HG02763 (cell line): ENCODE measurements at regions not wholly inside any gene's neighbourhood (a gene's known extent, or its start where the extent isn't known, plus 50 kb on each side); places are given as distances from the start of the nearest gene placed in this dataset.
"Not testable (repeated sequence)": the region's sequence is repeated elsewhere in the genome, so short reads cannot be mapped to it uniquely, and the experiment has no call there.

Experiments used
- ATAC-seq: cut with Tn5 transposase; IDR thresholded peaks from one replicate; pipeline ENCODE4 v1.9.1; 2021; ENCODE audit warnings: mild to moderate bottlenecking, moderate library complexity; ENCODE audit not compliant: unreplicated experiment

DNA sequence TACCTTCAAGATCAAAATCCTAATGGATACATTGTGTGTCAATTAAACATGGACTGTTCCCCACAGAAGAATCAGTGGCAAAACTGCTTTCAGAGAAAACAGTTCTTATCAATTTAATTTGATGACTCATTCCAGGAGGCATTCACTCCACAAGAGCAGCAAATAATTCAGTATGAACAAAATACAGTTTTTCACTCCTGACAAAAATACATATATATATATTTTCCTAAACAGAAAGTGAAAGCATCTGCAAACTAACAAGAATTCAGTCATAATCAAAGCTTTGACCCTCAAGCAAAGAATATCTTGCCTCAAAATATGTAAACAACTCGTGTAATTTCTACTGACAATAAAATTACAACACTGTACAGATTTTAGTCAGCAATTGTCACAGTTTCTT, 685.1 kb upstream of the SLC8A1 start:
- ATAC-seq: no peak

DNA sequence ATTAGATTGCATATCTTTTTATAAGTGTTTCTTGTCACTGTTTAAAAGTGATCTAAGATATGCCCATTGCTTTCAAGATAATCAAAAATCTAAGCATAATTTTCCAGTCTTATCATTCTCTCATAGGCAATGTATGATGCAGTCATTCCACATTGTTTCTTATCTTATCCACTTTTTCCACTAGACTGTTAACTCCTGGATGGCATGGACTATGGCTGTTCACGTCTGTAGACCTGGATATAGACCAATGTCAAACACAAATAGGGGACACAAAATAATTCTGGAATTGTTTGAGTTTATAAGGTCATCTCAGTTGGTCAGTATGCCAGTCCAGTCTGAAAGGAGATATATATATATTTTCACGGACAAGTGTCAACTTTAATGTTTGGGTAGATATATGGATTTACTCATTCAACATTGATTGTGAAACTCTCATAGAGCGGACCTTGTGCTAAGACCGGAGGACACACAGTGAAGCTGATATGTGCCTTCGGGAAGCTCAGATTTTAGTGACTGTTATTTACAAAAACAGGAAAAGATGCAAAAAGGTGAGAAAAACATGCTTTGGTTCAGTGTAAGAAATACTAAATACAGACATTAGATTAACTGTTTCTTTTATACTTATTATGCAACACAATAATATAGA, 689.4 kb upstream of the SLC8A1 start:
- ATAC-seq: no peak

DNA sequence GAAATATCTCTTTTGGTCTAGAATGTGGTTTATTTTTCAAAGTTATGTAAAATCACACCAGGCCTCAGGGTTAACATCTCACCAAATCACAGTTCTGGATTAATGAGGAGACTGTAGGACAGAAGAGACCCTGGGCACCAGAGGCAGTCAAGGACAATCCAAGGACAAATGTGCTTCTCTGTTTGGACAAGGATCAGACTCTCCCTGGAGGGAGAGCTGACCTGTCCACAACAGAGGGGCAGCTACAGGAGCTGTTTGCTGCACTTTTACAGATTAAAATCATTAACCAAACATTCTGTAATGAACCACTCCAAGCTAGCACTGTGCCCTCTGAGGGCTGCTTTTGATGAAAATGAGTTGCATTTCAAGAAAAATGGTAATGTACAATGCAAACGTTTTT, 690.6 kb upstream of the SLC8A1 start:
- no peak for ATAC-seq

DNA sequence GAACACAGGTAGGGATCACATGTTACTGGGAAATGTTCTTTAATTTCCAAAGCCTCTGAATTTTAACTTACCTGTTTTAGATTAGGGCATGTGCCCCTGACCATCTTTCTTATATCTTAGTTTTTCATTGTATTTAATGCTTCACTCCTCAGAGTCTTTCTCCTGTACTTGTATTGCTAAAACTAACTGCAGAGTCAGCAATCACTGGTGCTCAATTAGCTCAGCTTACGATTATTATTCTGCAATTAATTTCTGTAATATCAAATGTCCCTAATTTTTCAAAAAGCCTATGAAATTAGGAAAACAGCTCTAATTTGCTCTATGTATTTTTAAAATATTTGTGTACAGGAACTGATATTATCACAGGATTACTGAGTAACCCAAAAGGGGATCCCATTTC, 693.2 kb upstream of the SLC8A1 start:
- ATAC-seq: no peak

DNA sequence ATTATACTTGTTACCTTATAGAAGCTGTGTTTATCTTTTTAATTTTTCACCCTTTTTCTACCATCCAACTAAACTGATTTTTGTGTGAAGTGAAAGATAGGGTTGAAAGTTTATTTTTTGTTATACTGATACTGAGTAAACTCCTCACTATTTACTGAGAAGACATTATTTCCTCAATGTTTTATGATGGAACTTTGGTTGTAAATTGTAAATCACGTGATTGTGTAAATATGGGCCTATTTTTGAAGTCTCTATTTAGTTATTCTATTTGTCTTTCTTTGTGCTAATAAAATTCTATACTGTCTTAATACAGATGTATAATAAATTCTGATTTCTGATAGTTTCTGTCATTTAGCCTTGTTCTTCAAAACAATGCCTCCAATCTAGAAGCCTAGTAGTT, 697.2 kb upstream of the SLC8A1 start:
- no peak for ATAC-seq

DNA sequence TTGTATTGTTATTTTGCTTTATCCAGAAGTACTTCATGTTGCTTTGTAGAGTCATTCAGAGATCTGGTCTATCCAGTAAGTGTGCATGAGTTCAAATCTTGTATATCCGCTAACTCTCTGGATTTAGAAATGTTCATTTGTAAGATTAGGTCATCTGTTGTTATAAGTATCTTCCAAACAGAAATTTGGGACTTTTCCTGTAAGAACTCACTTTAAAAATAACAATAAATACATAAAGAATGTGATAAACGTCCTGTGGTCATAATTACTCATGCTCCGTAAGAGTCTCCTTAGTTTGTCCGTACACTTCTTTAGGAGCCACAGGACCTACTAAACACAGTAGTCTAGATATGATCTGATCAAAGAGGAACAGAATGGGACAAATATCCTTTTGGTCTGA, 699.9 kb upstream of the SLC8A1 start:
- ATAC-seq: no peak

DNA sequence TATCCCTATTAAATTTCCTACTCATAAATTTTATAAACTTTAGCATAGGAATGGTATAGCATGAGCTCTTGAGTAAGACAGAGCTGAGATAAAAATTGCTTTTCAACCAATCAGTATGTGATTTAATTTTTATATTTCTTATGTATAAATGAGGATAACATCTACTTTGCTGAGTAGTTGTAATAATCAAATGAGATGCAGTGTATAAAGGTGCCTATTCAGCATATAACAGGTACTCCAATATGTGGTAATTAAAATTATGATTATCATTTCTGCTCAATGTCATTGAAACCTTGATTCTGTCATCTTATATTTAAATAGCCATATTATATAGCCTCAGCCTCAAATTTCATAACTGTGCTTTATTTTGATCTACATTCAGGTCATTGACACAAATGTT, 700.4 kb upstream of the SLC8A1 start:
- no peak for ATAC-seq

DNA sequence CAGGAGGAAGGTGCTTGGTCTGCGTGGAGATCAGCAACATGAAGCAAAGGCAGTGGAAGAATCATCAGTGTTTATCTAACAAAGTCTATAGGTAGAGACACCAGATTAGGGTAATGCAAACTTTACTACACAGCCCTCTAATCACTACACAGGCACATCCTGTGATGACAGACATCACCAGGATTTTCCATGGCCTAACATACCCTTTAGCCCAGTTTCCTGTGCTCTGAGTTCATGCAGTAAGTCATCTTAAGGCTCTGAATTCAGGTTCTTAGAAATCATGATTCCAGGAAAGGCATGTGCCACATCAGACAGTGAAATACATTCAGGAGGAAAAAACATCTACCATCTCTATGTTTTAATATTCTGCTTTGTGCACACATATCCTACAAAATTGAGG, 708.5 kb upstream of the SLC8A1 start:
- ATAC-seq: no peak

DNA sequence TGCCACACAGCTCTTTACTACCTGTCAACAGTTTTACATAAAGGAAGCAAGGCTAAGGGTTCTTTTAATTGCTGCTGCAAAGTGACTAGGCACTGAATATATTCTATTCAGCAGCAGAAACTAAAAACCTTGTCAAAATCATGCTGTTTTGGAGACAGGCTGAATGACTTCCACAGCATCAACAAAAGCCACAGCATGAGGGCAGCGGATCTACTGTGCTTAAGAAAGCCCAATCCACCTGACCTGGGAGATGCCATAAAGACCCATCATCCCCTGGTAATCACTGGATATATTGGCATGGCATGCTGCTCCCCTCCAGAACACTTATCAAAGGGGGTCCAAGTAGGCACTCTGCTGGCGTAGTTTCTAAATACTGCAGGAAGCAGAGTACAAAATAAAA, 715.1 kb upstream of the SLC8A1 start:
- ATAC-seq: no peak

DNA sequence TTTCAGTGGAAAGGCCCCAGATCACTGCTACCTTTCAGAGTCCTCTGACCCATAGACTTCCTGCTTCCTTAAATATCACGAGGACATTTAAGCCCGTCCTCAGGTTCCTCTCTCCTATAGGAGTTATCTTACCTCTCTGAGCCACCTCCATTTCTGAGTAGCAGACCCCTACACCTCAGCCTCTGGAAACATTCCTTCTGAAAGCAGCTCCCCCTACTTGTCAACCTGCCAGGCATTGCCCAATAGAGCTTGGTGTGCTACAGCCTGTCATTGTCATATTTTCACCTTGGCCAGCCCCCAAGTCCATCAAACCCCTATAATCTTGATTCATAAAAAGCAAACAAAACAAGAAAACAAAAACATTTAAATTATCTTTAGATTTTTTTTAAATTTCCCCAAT, 717.9 kb upstream of the SLC8A1 start:
- ATAC-seq: no peak

DNA sequence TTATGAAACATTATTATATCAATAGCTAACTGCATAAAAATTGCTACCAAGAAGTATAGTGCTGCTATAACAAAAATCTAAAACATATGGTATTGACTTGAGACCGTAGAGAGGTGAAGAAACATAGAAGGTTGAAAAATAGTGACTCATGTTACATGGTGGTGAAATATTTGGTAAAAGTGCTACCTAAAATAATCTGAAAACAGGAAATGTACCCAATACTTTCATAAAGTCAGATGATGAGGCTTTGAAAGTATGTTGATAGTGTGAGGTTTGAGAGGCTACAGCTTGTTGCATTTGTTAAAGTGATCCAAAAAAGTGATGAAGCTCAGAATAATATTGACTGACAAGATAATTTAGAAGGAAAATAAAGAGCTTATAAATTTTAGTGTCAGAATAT, 718.7 kb upstream of the SLC8A1 start:
- ATAC-seq: no peak

DNA sequence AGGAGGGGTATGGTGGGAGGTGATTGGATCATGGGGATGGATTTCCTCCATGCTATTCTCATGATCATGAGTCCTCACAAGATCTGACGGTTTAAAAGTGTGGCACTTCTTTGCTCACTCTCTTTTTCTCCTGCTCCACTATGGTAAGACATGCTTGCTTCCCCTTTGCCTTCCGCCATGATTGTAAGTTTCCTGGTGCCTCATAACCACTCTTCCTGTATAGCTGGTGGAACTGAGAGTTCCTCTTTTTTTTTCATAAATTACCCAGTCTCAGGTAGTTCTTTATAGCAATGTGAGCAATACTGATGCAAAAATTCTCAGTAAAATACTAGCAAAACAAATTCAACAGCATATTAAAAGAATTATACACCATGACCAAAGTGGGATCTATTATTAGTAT, 728.5 kb upstream of the SLC8A1 start:
- no peak for ATAC-seq

DNA sequence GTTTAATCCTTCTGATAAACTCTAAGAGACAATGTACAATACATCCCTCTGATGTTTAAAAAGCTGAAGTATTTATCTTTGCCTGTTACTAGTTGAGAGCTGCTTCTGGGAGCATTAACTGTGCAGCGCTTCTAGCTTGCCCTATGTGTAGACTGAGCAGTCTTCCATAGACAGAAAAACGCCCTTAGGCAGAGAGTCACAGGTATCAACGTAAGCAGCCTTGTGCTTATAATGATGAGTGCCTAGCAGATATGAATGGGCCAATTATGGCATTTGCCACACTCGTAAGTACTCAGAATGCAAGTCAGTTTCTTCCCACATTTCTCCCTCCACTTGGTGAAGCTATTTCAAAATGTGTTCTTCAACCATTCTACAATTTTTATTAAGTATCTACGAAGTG, 731.1 kb upstream of the SLC8A1 start:
- ATAC-seq: no peak

DNA sequence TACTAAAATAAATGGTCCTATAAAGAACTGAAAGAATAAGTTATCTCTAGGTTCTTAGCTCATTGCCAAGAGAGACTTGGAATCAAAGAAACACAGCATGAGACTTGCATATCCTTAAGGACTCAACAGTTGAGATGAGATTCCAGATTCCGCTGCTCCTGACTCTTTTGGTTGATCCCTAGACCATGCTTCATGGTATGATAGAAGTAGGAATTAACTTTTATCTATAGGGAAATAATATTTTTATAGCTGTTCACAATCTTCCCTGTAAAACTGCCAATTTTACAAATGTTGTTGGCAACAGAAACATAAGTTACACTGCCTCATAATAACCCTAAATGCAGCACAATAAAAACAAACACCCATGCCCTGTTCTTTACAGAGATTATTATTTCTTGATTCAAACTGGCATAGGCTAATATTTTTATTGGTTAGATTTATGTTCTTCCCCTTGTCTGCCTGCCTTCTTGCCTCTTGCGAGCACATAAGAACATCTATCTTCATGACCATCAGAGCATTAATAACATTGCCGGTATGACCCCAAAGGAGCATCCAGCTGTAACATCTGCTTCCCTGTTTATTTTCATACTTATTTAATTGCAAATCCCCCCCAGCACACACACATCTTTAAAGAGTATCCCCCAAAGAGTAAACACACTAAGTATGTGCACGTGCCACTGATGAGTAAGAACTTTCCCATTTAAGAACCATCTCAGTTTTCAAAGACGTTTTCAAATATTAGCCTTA, 735.7 kb upstream of the SLC8A1 start:
- ATAC-seq: no peak

DNA sequence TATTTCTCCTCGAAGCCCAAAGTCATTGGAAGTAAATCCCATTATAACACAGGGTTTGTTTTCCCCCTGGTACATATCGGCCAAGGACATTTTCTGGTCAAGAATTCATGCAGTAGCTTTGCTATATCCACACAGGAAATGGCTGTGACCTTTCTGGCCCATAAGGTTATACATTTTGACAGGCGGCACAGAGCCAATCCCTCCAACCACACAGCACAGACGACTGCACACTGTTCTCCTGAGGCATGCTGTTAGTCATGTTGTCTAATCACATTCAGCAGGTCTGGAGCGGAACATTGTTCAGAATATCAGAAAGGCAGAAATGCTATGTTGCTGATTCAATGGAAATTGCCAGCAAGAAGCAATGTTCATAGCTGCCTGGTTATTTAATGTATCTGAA, 742.3 kb upstream of the SLC8A1 start:
- no peak for ATAC-seq

DNA sequence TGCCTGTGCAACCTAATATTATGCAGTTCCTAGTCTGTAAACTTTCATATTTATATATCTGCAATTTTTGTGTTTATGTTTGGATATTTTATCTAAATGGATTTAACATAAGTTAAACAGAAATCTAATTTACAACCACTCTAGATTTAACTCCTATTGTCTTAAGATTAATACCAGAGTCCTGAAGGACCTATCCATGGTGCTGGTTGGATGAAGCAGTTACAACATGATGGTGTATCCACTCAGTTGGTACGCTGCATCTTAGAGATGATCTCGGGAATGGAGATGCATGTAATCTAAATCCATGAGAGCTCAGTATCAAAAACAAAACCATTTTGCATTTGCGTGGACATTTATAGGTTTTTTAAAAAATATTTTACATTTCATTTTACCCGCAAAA, 745.9 kb upstream of the SLC8A1 start:
- ATAC-seq: no peak

DNA sequence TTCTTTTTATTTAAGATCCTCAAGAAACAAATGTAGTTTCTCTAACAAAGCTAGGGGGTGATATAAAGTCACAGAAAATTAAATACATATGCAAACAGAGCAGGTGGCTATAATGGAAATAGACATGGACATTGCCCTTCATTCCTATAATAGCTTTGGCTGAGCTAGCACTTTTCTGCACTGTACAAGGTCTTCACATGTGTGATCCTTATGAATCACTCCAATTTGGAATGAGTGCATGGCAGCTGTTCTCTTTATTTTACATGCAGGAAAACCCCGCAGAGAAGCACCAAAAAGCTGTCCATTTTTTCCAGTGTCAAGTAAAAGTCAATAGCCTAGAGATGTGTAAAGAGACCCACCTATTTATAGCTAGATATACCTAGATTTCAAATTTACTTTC, 747.4 kb upstream of the SLC8A1 start:
- no peak for ATAC-seq

DNA sequence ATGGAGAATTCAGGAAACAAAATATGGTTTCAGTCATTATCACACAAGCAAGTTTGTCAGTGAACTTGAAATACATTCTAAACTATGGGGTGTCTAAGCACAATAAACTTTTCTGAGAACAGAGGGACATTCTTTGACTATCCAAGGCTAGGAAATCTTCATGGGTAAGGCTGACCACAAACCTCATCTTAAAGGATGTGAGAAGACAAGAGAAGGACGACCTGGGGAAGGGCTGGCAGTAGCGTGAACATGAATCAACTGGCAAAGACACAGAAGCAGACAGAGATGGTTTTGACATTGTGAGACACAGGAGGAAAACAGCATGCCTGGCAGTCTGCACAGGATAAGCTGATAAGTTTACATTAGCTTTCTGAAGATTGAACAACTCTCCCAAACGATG, 752.4 kb upstream of the SLC8A1 start:
- ATAC-seq: no peak

DNA sequence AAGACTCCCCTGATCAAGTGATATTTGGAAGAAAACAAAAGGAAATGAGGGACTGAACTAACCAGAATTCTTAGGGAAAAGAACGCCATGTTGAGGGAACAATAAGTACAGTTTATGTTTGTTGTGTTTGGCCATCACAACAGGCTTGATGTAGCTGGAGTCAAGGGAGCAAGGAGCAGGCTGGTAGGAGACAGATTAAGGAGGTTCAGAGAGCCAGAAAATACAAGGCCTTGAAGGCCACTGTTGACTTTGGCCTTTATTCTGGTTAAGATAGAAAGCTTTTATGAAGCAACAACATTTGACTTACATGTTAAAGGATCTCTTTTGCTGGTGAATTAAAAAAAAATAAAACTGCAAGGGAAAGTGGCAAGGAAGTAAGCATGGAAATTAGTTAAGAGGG, 754.1 kb upstream of the SLC8A1 start:
- ATAC-seq: no peak

DNA sequence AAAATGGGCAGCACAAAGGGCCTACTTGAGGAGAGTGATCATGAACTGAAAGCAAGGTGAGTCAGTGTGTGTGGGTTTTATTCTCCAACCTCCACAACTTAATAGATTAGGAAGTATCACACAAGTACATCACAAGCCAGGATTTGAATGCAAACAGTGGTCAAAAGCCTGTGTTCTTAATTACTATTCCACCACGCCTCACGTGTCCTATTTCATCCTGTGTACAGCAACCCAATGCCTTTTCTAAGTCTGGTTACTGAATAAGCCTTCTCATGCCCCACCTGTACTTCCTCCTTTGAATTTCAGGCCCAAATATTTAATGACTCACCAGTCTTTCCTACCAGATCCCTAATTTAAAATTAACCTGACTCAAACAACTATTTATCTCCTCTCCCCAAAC, 755.7 kb upstream of the SLC8A1 start:
- no peak for ATAC-seq

DNA sequence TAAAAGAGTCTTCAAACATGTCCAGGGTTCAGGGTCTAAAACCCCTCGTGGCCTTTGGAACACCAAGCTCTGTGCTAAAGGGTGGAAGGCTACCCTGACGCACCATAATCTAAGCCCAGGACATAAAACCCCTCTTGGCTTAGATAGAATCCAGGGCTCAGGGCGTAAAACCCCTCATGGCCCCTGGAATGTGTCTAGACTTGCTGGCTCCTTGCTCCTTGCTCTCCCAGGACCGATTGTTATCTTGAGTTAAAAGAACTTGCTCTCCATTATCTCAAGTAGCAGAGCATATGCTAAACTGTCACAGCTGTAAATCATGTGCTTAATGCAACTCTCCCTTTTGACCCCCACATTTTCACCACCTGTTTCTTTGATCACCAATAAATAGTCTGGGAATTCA, 758.1 kb upstream of the SLC8A1 start:
- not testable (repeated sequence) for ATAC-seq

DNA sequence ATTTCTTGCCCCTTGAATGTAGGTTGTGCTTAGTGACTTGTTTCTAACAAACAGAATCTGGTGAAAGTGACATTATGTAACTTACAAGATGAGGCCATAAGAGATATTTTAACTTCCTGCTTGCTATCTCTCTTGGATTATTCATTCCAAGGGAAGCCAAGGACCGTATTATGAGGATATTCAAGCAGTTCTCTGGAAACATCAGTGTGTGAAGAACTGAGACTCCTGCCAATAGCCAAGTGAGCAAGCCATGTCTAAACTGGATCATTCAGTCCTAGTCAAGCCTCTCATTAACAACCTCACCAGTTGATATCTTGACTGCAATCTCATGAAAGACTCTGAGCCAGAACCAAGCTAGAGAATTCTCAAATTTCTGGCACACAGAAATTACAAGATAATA, 765.1 kb upstream of the SLC8A1 start:
- no peak for ATAC-seq

DNA sequence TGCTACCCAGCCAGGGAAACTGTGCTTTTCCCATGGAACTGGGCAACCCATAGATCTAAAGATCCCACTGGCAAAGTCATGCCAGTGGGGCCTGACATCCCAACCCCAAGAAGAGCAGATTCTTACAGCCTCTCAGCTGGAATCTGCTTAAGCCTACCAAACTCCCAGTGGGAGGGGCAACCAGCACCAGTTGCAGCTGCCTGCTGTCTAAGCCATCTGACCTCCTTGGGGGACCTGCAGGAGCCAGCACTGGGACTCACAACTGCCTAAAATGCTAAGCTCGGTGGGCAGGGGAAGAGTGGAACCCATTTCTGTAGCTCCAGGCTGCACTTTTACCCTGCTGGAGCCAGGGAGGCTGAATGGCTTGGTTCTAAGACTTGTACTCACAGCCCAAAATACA, 770.7 kb upstream of the SLC8A1 start:
- ATAC-seq: no peak
